HepG2 (cell line): ENCODE measurements at regions not wholly inside any gene's neighbourhood (a gene's known extent, or its start where the extent isn't known, plus 50 kb on each side); places are given as distances from the start of the nearest gene placed in this dataset.

Experiments used
- ATAC-seq: fragments of 200-7000 bp; cut with Tn5 transposase; 3 replicates; pipeline ENCODE4 v1.9.1; 2020; ENCODE audit warnings: mild to moderate bottlenecking, moderate library complexity
- BruUV-seq: library from RNA; stranded (reverse); fragments of 400-500 nt; replicated peaks from 2 replicates; lab custom pipeline; 2021; lab: Mats Ljungman, UMichigan
- CTCF ChIA-PET: fragments of 300-600 bp; formaldehyde crosslinking; extraction: SDS; loops from one replicate; lab custom pipeline; 2021; ENCODE audit warnings: low total read pairs, inconsistent platforms, low intra/inter-chr PET ratio; lab: Yijun Ruan, JAX
- POLR2A ChIA-PET: fragments of 350-600 bp; sonication (Branson Sonifier 250); formaldehyde crosslinking; loops from one replicate; lab custom pipeline; 2020; ENCODE audit warnings: antibody characterized with exemption, inconsistent platforms; lab: Yijun Ruan, JAX
- DNase-seq: peaks from one replicate; pipeline ENCODE4 v3.0.0-alpha.2; 2015; ENCODE audit warnings: low spot score
- FAIRE-seq: peaks from 3 replicates; lab custom pipeline; 2011; peaks lifted over from hg19 to GRCh38; lab: Jason Lieb, UNC
- H2AFZ ChIP-seq: one replicate; pipeline ENCODE4 v1.6.1; 2011; ENCODE audit warnings: low read length, inconsistent platforms
- H3K27ac ChIP-seq: fragments of 300-600 bp; 3 replicates; pipeline ENCODE4 v1.8.0; 2011; ENCODE audit warnings: mixed run types, mild to moderate bottlenecking, mixed read lengths, low read length, inconsistent platforms; ENCODE audit not compliant: insufficient read depth; ENCODE audit errors: extremely low read length
- H3K27me3 ChIP-seq, 2 experiments: fragments of 200-600 bp in 1 of 2; 2 replicates in 1 of 2; 3 replicates in 1 of 2; pipeline versions ENCODE4 v1.6.0 to v1.8.0; 2011; ENCODE audit warnings: low read length in 2 of 2, mild to moderate bottlenecking in 2 of 2, moderate library complexity in 2 of 2, inconsistent platforms in 1 of 2; ENCODE audit not compliant: insufficient read depth in 2 of 2, control insufficient read depth in 1 of 2
- H3K36me3 ChIP-seq, 2 experiments: fragments of 200-600 bp in 1 of 2; replicated peaks in 1 of 2; 2 replicates in 1 of 2; 3 replicates in 1 of 2; pipeline versions ENCODE4 v1.5.1 to v1.8.0; 2011; ENCODE audit warnings: low read length in 2 of 2, inconsistent platforms in 1 of 2; ENCODE audit not compliant: insufficient read depth in 2 of 2, control insufficient read depth in 1 of 2
- H3K4me1 ChIP-seq: 2 replicates; pipeline ENCODE4 v1.5.1; 2012; ENCODE audit warnings: low read length, inconsistent platforms; ENCODE audit not compliant: insufficient read depth
- H3K4me2 ChIP-seq: 2 replicates; pipeline ENCODE4 v1.6.0; 2011; ENCODE audit warnings: low read depth, low read length, inconsistent platforms
- H3K4me3 ChIP-seq, 3 experiments: fragments of 200-600 bp in 1 of 3; sonication (generic), shearing (Covaris generic) in 1 of 3; replicated peaks in 1 of 3; 2 replicates each; pipeline ENCODE4 v1.5.1; 2011 to 2016; ENCODE audit warnings: low read length in 3 of 3, inconsistent platforms in 2 of 3, low read depth in 2 of 3, mild to moderate bottlenecking in 2 of 3, control low read depth in 1 of 3, mixed read lengths in 1 of 3; ENCODE audit not compliant: insufficient read depth in 1 of 3
- H3K79me2 ChIP-seq: one replicate; pipeline ENCODE4 v1.6.1; 2011; ENCODE audit warnings: low read length, inconsistent platforms; ENCODE audit not compliant: insufficient read depth
- H3K9ac ChIP-seq: 2 replicates; pipeline ENCODE4 v1.6.0; 2011; ENCODE audit warnings: mild to moderate bottlenecking, low read depth, low read length, inconsistent platforms; ENCODE audit not compliant: insufficient read depth
- H3K9me3 ChIP-seq: 2 replicates; pipeline ENCODE4 v1.5.1; 2012; ENCODE audit warnings: mild to moderate bottlenecking, low read length
- H4K20me1 ChIP-seq: 2 replicates; pipeline ENCODE4 v1.6.0; 2011; ENCODE audit warnings: inconsistent platforms, mild to moderate bottlenecking, low read length, moderate library complexity; ENCODE audit not compliant: insufficient read depth
- BORCS8-MEF2B ChIP-seq: sonication (generic); formaldehyde crosslinking; IDR thresholded peaks from 2 replicates; pipeline ENCODE4 v1.8.0; 2022; ENCODE audit warnings: mild to moderate bottlenecking, missing genetic modification reagents
- BRCA1 ChIP-seq: sonication (generic); formaldehyde crosslinking; IDR thresholded peaks from 2 replicates; pipeline ENCODE4 v1.4.0; 2020; ENCODE audit warnings: missing genetic modification reagents
- FOSL1 ChIP-seq: sonication (generic); formaldehyde crosslinking; IDR thresholded peaks from 2 replicates; pipeline ENCODE4 v1.9.0; 2021; ENCODE audit warnings: missing genetic modification reagents, borderline replicate concordance
- GATA4 ChIP-seq: sonication (generic); IDR thresholded peaks from 2 replicates; pipeline ENCODE4 v1.6.1; 2016; ENCODE audit warnings: antibody characterized with exemption, low read depth, borderline replicate concordance
- MEIS1 ChIP-seq: sonication (generic); formaldehyde crosslinking; IDR thresholded peaks from 2 replicates; pipeline ENCODE4 v1.9.0; 2021; ENCODE audit warnings: mild to moderate bottlenecking, missing genetic modification reagents, moderate library complexity, borderline replicate concordance
- MIER2 ChIP-seq: IDR thresholded peaks from 2 replicates; pipeline ENCODE4 v1.6.1; 2016; ENCODE audit warnings: missing biosample characterization, missing genetic modification reagents
- NFRKB ChIP-seq: fragments of 450-650 bp; IDR thresholded peaks from 2 replicates; pipeline ENCODE4 v1.6.1; 2017
- SMARCC2 ChIP-seq: fragments of 450-650 bp; IDR thresholded peaks from 2 replicates; pipeline ENCODE4 v1.6.1; 2017; ENCODE audit warnings: antibody characterized with exemption, mild to moderate bottlenecking
- TEAD3 ChIP-seq: optimal IDR thresholded peaks from 2 replicates; pipeline ENCODE3; 2016; ENCODE audit warnings: borderline replicate concordance
- ZBTB1 ChIP-seq: sonication (generic); formaldehyde crosslinking; IDR thresholded peaks from 2 replicates; pipeline ENCODE4 v1.4.0; 2020; ENCODE audit warnings: missing genetic modification reagents, borderline replicate concordance
- ZNF331 ChIP-seq: sonication (generic); formaldehyde crosslinking; IDR thresholded peaks from 2 replicates; pipeline ENCODE4 v1.4.0; 2020; ENCODE audit warnings: missing genetic modification reagents
- ZNF343 ChIP-seq: sonication (generic); formaldehyde crosslinking; IDR thresholded peaks from 2 replicates; pipeline ENCODE4 v1.4.0; 2020; ENCODE audit warnings: mild to moderate bottlenecking, missing genetic modification reagents
- ZSCAN12 ChIP-seq: sonication (generic); formaldehyde crosslinking; IDR thresholded peaks from 2 replicates; pipeline ENCODE4 v1.9.0; 2021; ENCODE audit warnings: mild to moderate bottlenecking, missing genetic modification reagents
- ZZZ3 ChIP-seq: sonication (generic); formaldehyde crosslinking; IDR thresholded peaks from 2 replicates; pipeline ENCODE4 v1.4.0; 2020; ENCODE audit warnings: missing genetic modification reagents, mild to moderate bottlenecking, borderline replicate concordance
- WGBS: methylation state at CpG from one replicate; pipeline ENCODE4 v1.1.6; 2017; ENCODE audit warnings: low lambda C conversion rate; 5-methylcytosine and 5-hydroxymethylcytosine counted together
- in situ Hi-C: cut with HindIII; loops from 2 replicates; pipeline ENCODE4 v1.10.0; 2017; ENCODE audit warnings: low pct_unique_long_range_greater_than_20kb; ENCODE audit not compliant: extremely low pct_ligation_motif_present
- intact Hi-C: fragments of 100-400 bp; cut with micrococcal nuclease; formaldehyde crosslinking; loops from one replicate; pipeline ENCODE4 v1.10.0; 2022; ENCODE audit not compliant: unreplicated experiment
- TF ChIP-seq, protein P1 (sequence below): sonication (generic); formaldehyde crosslinking; conservative IDR thresholded peaks from 2 replicates; pipeline ENCODE4 v1.4.0; 2020; ENCODE audit warnings: mild to moderate bottlenecking, missing genetic modification reagents, moderate library complexity

DNA sequence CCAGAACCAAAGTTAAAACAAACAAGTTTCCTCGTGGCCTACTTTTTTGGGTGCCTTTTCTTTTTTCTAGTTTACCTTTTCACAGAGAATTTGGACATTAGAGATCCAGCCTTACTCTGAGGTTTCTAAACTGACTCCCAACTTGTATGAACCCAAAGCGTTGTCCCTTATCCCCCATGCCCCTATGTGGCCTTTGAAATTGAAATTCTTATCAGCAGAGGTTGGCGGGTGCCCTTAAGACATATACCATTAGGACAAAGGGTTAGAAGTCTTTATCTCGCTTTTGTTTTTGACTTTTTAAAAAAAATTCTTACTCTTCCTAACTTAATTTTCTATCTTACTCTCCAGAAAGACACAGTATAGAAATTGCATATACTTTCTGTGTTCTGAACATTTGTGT lies 76.3 kb upstream of the C7orf33 start:
- no peak overlapping the region for H3K4me3 ChIP-seq
- ATAC-seq (no peak), FAIRE-seq (no peak), DNase-seq (no peak)
- no peak overlapping the region for H2AFZ ChIP-seq
- WGBS, result 37% methylated on average over 4 of the region's 4 CpGs
- no peaks in the 10 kb centered on the region for H3K36me3 ChIP-seq
- no peaks in the 10 kb centered on the region for H4K20me1 ChIP-seq
- POLR2A ChIA-PET, result no interaction called here
- BruUV-seq, result no TSS peak
- no peak overlapping the region for H3K27ac ChIP-seq
- CTCF ChIA-PET, result no interaction called here
- H3K9me3 ChIP-seq, result no peaks in the 10 kb centered on the region
- H3K9ac ChIP-seq, result no peak overlapping the region
- H3K4me2 ChIP-seq, result no peak overlapping the region
- in situ Hi-C loops (no loop called here), intact Hi-C loops (no loop called here)
- 0 out of 5 replicates have a peak, but pooled peaks cover 0 to 8% of the 10 kb centered on the region in 2 experiments for H3K27me3 ChIP-seq
- H3K4me1 ChIP-seq, result peaks cover 14% of the 10 kb centered on the region; the same call in 1 of the 2 replicates
- H3K79me2 ChIP-seq, result no peaks in the 10 kb centered on the region
- TF ChIP-seq MIER2 (CRISPR knock-in tag) (no peak), GATA4 (no peak), BORCS8-MEF2B (CRISPR knock-in tag) (no peak), ZNF343 (CRISPR knock-in tag) (no peak), ZNF331 (CRISPR knock-in tag) (no peak), SMARCC2 (no peak), BRCA1 (CRISPR knock-in tag) (no peak), NFRKB (no peak), MEIS1 (no peak), ZSCAN12 (CRISPR knock-in tag) (no peak), ZZZ3 (CRISPR knock-in tag) (no peak), FOSL1 (CRISPR knock-in tag) (no peak), TEAD3 (no peak), ZBTB1 (CRISPR knock-in tag) (no peak)
- TF ChIP-seq, protein P1, sequence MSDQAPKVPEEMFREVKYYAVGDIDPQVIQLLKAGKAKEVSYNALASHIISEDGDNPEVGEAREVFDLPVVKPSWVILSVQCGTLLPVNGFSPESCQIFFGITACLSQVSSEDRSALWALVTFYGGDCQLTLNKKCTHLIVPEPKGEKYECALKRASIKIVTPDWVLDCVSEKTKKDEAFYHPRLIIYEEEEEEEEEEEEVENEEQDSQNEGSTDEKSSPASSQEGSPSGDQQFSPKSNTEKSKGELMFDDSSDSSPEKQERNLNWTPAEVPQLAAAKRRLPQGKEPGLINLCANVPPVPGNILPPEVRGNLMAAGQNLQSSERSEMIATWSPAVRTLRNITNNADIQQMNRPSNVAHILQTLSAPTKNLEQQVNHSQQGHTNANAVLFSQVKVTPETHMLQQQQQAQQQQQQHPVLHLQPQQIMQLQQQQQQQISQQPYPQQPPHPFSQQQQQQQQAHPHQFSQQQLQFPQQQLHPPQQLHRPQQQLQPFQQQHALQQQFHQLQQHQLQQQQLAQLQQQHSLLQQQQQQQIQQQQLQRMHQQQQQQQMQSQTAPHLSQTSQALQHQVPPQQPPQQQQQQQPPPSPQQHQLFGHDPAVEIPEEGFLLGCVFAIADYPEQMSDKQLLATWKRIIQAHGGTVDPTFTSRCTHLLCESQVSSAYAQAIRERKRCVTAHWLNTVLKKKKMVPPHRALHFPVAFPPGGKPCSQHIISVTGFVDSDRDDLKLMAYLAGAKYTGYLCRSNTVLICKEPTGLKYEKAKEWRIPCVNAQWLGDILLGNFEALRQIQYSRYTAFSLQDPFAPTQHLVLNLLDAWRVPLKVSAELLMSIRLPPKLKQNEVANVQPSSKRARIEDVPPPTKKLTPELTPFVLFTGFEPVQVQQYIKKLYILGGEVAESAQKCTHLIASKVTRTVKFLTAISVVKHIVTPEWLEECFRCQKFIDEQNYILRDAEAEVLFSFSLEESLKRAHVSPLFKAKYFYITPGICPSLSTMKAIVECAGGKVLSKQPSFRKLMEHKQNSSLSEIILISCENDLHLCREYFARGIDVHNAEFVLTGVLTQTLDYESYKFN (CRISPR knock-in tag), result no peak
